SK-N-SH treated with all-trans-retinoic acid at 6 μM for 48 hours (cell line): ENCODE measurements at regions not wholly inside any gene's neighbourhood (a gene's known extent, or its start where the extent isn't known, plus 50 kb on each side); places are given as distances from the start of the nearest gene placed in this dataset.

Experiments used
- ATAC-seq: fragments of 200-7000 bp; cut with Tn5 transposase; 3 replicates; pipeline ENCODE4 v1.9.1; 2020; ENCODE audit warnings: mild to moderate bottlenecking, moderate library complexity
- ARNTL ChIP-seq: fragments of 450-650 bp; formaldehyde crosslinking; IDR thresholded peaks from 2 replicates; pipeline ENCODE4 v1.5.0; 2020; ENCODE audit warnings: low read depth, mild to moderate bottlenecking, moderate library complexity, borderline replicate concordance
- CREB5 ChIP-seq: fragments of 250-450 bp; sonication (Bioruptor Pico); IDR thresholded peaks from 2 replicates; pipeline ENCODE4 v1.5.1; 2020; ENCODE audit warnings: low read depth, mild to moderate bottlenecking, moderate library complexity
- CSRNP3 ChIP-seq: fragments of 250-450 bp; sonication (Bioruptor Pico); IDR thresholded peaks from 2 replicates; pipeline ENCODE4 v1.5.1; 2021; ENCODE audit warnings: mild to moderate bottlenecking, moderate library complexity
- ESRRG ChIP-seq: fragments of 250-450 bp; sonication (Bioruptor Pico); IDR thresholded peaks from 2 replicates; pipeline ENCODE4 v1.6.1; 2021; ENCODE audit warnings: mild to moderate bottlenecking
- GLIS3 ChIP-seq: fragments of 250-450 bp; sonication (Bioruptor Pico); IDR thresholded peaks from 2 replicates; pipeline ENCODE4 v1.5.0; 2020; ENCODE audit warnings: mild to moderate bottlenecking, moderate library complexity
- ISL1 ChIP-seq: fragments of 250-450 bp; sonication (Bioruptor Pico); IDR thresholded peaks from 2 replicates; pipeline ENCODE4 v2.1.2; 2022; ENCODE audit warnings: mild to moderate bottlenecking, moderate library complexity
- OSR1 ChIP-seq: fragments of 250-450 bp; sonication (Bioruptor Pico); IDR thresholded peaks from 2 replicates; pipeline ENCODE4 v1.8.0; 2022; ENCODE audit warnings: moderate library complexity, mild to moderate bottlenecking, inconsistent platforms
- POU6F1 ChIP-seq: fragments of 250-450 bp; sonication (Bioruptor Pico); IDR thresholded peaks from 2 replicates; pipeline ENCODE4 v1.8.0; 2021; ENCODE audit warnings: low read depth, mild to moderate bottlenecking, moderate library complexity, borderline replicate concordance
- RARB ChIP-seq: fragments of 250-450 bp; sonication (Bioruptor Pico); IDR thresholded peaks from 2 replicates; pipeline ENCODE4 v1.8.0; 2021; ENCODE audit warnings: mild to moderate bottlenecking, moderate library complexity
- SNAI2 ChIP-seq: fragments of 250-450 bp; sonication (Bioruptor Pico); IDR thresholded peaks from 2 replicates; pipeline ENCODE4 v1.5.0; 2020; ENCODE audit warnings: mild to moderate bottlenecking, moderate library complexity
- TCF4 ChIP-seq: fragments of 250-450 bp; sonication (Bioruptor Pico); IDR thresholded peaks from 2 replicates; pipeline ENCODE4 v1.8.0; 2021; ENCODE audit warnings: mild to moderate bottlenecking, moderate library complexity, borderline replicate concordance
- TOX ChIP-seq: fragments of 250-450 bp; sonication (Bioruptor Pico); IDR thresholded peaks from 2 replicates; pipeline ENCODE4 v1.8.0; 2021; ENCODE audit warnings: mild to moderate bottlenecking, moderate library complexity, borderline replicate concordance
- TSHZ2 ChIP-seq: fragments of 250-450 bp; sonication (Bioruptor Pico); IDR thresholded peaks from 2 replicates; pipeline ENCODE4 v1.5.0; 2020; ENCODE audit warnings: mild to moderate bottlenecking, moderate library complexity
- ZC3H10 ChIP-seq: fragments of 250-450 bp; sonication (Bioruptor Pico); IDR thresholded peaks from 2 replicates; pipeline ENCODE4 v1.5.1; 2021; ENCODE audit warnings: mild to moderate bottlenecking, moderate library complexity
- ZFP3 ChIP-seq: fragments of 250-450 bp; sonication (Bioruptor Pico); IDR thresholded peaks from 2 replicates; pipeline ENCODE4 v1.5.0; 2020; ENCODE audit warnings: mild to moderate bottlenecking, moderate library complexity
- ZNF565 ChIP-seq: fragments of 450-650 bp; formaldehyde crosslinking; conservative IDR thresholded peaks from 2 replicates; pipeline ENCODE4 v1.5.0; 2020; ENCODE audit warnings: low read depth, mild to moderate bottlenecking, moderate library complexity
- ZNF70 ChIP-seq: fragments of 450-650 bp; formaldehyde crosslinking; IDR thresholded peaks from 2 replicates; pipeline ENCODE4 v1.5.0; 2020; ENCODE audit warnings: mild to moderate bottlenecking, moderate library complexity
- ZNF8 ChIP-seq: fragments of 450-650 bp; formaldehyde crosslinking; IDR thresholded peaks from 2 replicates; pipeline ENCODE4 v1.5.0; 2020; ENCODE audit warnings: mild to moderate bottlenecking, moderate library complexity

- TF ChIP-seq ISL1: no peak
- TF ChIP-seq CREB5 (CRISPR knock-in tag): no peak
- no peak for TF ChIP-seq TSHZ2 (CRISPR knock-in tag)
- TF ChIP-seq RARB (CRISPR knock-in tag): no peak
- TF ChIP-seq TCF4 (CRISPR knock-in tag): no peak
- no peak for TF ChIP-seq CSRNP3
These were observed 76.8 kb upstream of the LHX5 start (continued) for GRCh38 chr12:113548467-113548866.

GRCh38 chr12:113546916-113547863 is 75.5 kb upstream of the LHX5 start:
- no peak for ATAC-seq
- TF ChIP-seq ZNF70 (CRISPR knock-in tag): no peak

- TF ChIP-seq ARNTL (CRISPR knock-in tag) (no peak), CREB5 (CRISPR knock-in tag) (no peak), GLIS3 (CRISPR knock-in tag) (no peak)
- no peak for ATAC-seq
These were observed 66.0 kb upstream of the LHX5 start for GRCh38 chr12:113537751-113538087.

- no peak for ATAC-seq
- TF ChIP-seq CSRNP3 (no peak), ZNF565 (no peak), ZFP3 (CRISPR knock-in tag) (no peak)
- TF ChIP-seq, all 23 proteins: peak for 0
These were observed 65.5 kb upstream of the LHX5 start for GRCh38 chr12:113537046-113537750.

GRCh38 chr12:113535100-113535499 is 63.4 kb upstream of the LHX5 start:
- no peak for ATAC-seq
- TF ChIP-seq ZNF8 (no peak), SNAI2 (no peak), TCF4 (CRISPR knock-in tag) (no peak), ZC3H10 (CRISPR knock-in tag) (no peak), RARB (CRISPR knock-in tag) (no peak), ISL1 (no peak), ESRRG (CRISPR knock-in tag) (no peak), TOX (CRISPR knock-in tag) (no peak), ARNTL (CRISPR knock-in tag) (no peak), GLIS3 (CRISPR knock-in tag) (no peak), CSRNP3 (no peak), OSR1 (CRISPR knock-in tag) (no peak), POU6F1 (CRISPR knock-in tag) (no peak)
